K562 (cell line): ENCODE measurements at regions not wholly inside any gene's neighbourhood (a gene's known extent, or its start where the extent isn't known, plus 50 kb on each side); places are given as distances from the start of the nearest gene placed in this dataset.

ENCODE experiments used
- ATAC-seq: fragments of 200-7000 bp; cut with Tn5 transposase; 3 replicates; pipeline ENCODE4 v1.9.1; 2020; ENCODE audit warnings: moderate library complexity
- BruUV-seq: library from RNA; stranded (reverse); fragments of 400-500 nt; replicated peaks from 2 replicates; lab custom pipeline; 2021; lab: Mats Ljungman, UMichigan
- CTCF ChIA-PET: fragments of 300-600 bp; formaldehyde crosslinking; extraction: SDS; loops from one replicate; lab custom pipeline; 2021; ENCODE audit warnings: low intra/inter-chr PET ratio; lab: Yijun Ruan, JAX
- POLR2A ChIA-PET: fragments of 300-600, 350-650 bp; sonication (Branson Sonifier 250); formaldehyde crosslinking; extraction: SDS; loops from one replicate; lab custom pipeline; 2021; ENCODE audit warnings: antibody characterized with exemption, inconsistent platforms; lab: Yijun Ruan, JAX
- DNase-seq, 4 experiments: peaks; one replicate each; pipeline versions ENCODE4 v3.0.0 to v3.0.0-alpha.2; 2011 to 2018; ENCODE audit warnings: low spot score in 3 of 4, mixed read lengths in 3 of 4; ENCODE audit errors: extremely low read depth in 1 of 4
- FAIRE-seq: peaks from 2 replicates; lab custom pipeline; 2011; peaks lifted over from hg19 to GRCh38; lab: Jason Lieb, UNC
- H2AFZ ChIP-seq: 2 replicates; pipeline ENCODE4 v1.6.0; 2011; ENCODE audit warnings: low read depth, low read length, control low read depth, inconsistent platforms
- H3K27ac ChIP-seq: fragments of 200-600 bp; 3 replicates; pipeline ENCODE4 v1.8.0; 2011; ENCODE audit warnings: low read depth, mild to moderate bottlenecking, control low read depth, inconsistent platforms, low read length, moderate library complexity, mixed read lengths; ENCODE audit errors: extremely low read depth
- H3K27me3 ChIP-seq, 2 experiments: fragments of 300-600 bp in 1 of 2; 2 replicates in 1 of 2; 3 replicates in 1 of 2; pipeline versions ENCODE4 v1.6.0 to v1.8.0; 2011; ENCODE audit warnings: inconsistent platforms in 2 of 2, low read length in 2 of 2, mild to moderate bottlenecking in 1 of 2, mixed read lengths in 1 of 2, moderate library complexity in 1 of 2; ENCODE audit not compliant: control insufficient read depth in 2 of 2, insufficient read depth in 2 of 2
- H3K36me3 ChIP-seq: fragments of 300-600 bp; 3 replicates; pipeline ENCODE4 v1.8.0; 2011; ENCODE audit warnings: mild to moderate bottlenecking, low read length, inconsistent platforms; ENCODE audit not compliant: control insufficient read depth, insufficient read depth
- H3K4me1 ChIP-seq, 2 experiments: fragments of 200-600 bp in 1 of 2; replicated peaks in 1 of 2; 2 replicates in 1 of 2; 3 replicates in 1 of 2; pipeline versions ENCODE4 v1.5.1 to v1.8.0; 2011; ENCODE audit warnings: inconsistent platforms in 2 of 2, low read length in 2 of 2, mild to moderate bottlenecking in 1 of 2, mixed read lengths in 1 of 2, moderate library complexity in 1 of 2; ENCODE audit not compliant: control insufficient read depth in 2 of 2, insufficient read depth in 2 of 2
- H3K4me2 ChIP-seq: 2 replicates; pipeline ENCODE4 v1.6.1; 2011; ENCODE audit warnings: low read length, control low read depth, inconsistent platforms, mixed read lengths; ENCODE audit not compliant: insufficient read depth
- H3K4me3 ChIP-seq: fragments of 200-600 bp; sonication (generic), shearing (Covaris generic); 2 replicates; pipeline ENCODE4 v1.5.1; 2016; ENCODE audit warnings: control low read depth, inconsistent platforms
- H3K79me2 ChIP-seq: fragments of 200-600 bp; 3 replicates; pipeline ENCODE4 v1.8.0; 2011; ENCODE audit warnings: low read length, inconsistent platforms; ENCODE audit not compliant: control insufficient read depth, insufficient read depth
- H3K9ac ChIP-seq, 2 experiments: 2 replicates each; pipeline versions ENCODE4 v1.6.0 to v1.6.1; 2011; ENCODE audit warnings: low read depth in 2 of 2, low read length in 2 of 2, control low read depth in 1 of 2, inconsistent platforms in 1 of 2, mild to moderate bottlenecking in 1 of 2, mixed read lengths in 1 of 2; ENCODE audit not compliant: insufficient read depth in 1 of 2
- H3K9me1 ChIP-seq: one replicate; pipeline ENCODE4 v1.6.0; 2011; ENCODE audit warnings: inconsistent platforms, mild to moderate bottlenecking, low read length, moderate library complexity; ENCODE audit not compliant: control insufficient read depth, insufficient read depth
- H3K9me3 ChIP-seq: replicated peaks from 2 replicates; pipeline ENCODE4 v1.5.1; 2011; ENCODE audit warnings: low read depth, low read length, inconsistent platforms; ENCODE audit not compliant: control insufficient read depth, insufficient read depth
- H4K20me1 ChIP-seq: replicated peaks from 2 replicates; pipeline ENCODE4 v1.6.1; 2011; ENCODE audit warnings: low read length, inconsistent platforms, mixed read lengths; ENCODE audit not compliant: control insufficient read depth, insufficient read depth
- DPF2 ChIP-seq: fragments of 450-650 bp; IDR thresholded peaks from 2 replicates; pipeline ENCODE4 v1.6.1; 2016
- FOXM1 ChIP-seq, 2 experiments: fragments of 450-650 bp in 1 of 2; sonication (generic) in 1 of 2; formaldehyde crosslinking in 1 of 2; IDR thresholded peaks; 2 replicates each; pipeline versions ENCODE4 v1.6.1 to v1.9.0; 2017 to 2022; ENCODE audit warnings: low read depth in 2 of 2, mild to moderate bottlenecking in 2 of 2, missing genetic modification reagents in 1 of 2, moderate library complexity in 1 of 2
- HMGXB4 ChIP-seq: sonication (generic); formaldehyde crosslinking; IDR thresholded peaks from 2 replicates; pipeline ENCODE4 v1.8.1; 2023; ENCODE audit warnings: mild to moderate bottlenecking, missing genetic modification reagents
- ILK ChIP-seq: fragments of 450-650 bp; IDR thresholded peaks from 2 replicates; pipeline ENCODE4 v1.6.1; 2016; ENCODE audit warnings: missing genetic modification characterization, low read depth, mild to moderate bottlenecking, missing compliant biosample characterization, moderate library complexity, borderline replicate concordance
- RCOR1 ChIP-seq, 2 experiments: IDR thresholded peaks; 2 replicates each; pipeline ENCODE4 v1.6.1; 2012; ENCODE audit warnings: low read depth in 2 of 2, low read length in 2 of 2, borderline replicate concordance in 1 of 2, improper control_type of control experiment in 1 of 2
- TAF7 ChIP-seq: fragments of 450-650 bp; IDR thresholded peaks from 2 replicates; pipeline ENCODE4 v1.6.1; 2016; ENCODE audit warnings: missing genetic modification characterization, missing compliant biosample characterization
- XRCC4 ChIP-seq: IDR thresholded peaks from one replicate; pipeline ENCODE4 v1.6.1; 2011; ENCODE audit not compliant: insufficient read depth, insufficient read length; ENCODE audit errors: extremely low read depth
- ZBTB7A ChIP-seq: IDR thresholded peaks from 2 replicates; pipeline ENCODE4 v1.6.1; 2011; ENCODE audit warnings: low read depth, mild to moderate bottlenecking, low read length, moderate library complexity, borderline replicate concordance; ENCODE audit not compliant: control insufficient read depth
- ZEB2 ChIP-seq: fragments of 450-650 bp; IDR thresholded peaks from 2 replicates; pipeline ENCODE4 v1.6.1; 2016
- ZNF830 ChIP-seq: fragments of 250-450 bp; sonication (Bioruptor Pico); IDR thresholded peaks from 2 replicates; pipeline ENCODE4 v1.5.0; 2021; ENCODE audit warnings: mild to moderate bottlenecking
- WGBS: fragments of 100-300 bp; shearing (Covaris generic); methylation state at CpG from one replicate; pipeline ENCODE4 v1.1.6; 2016; ENCODE audit warnings: low coverage, mixed read lengths; ENCODE audit not compliant: insufficient coverage; ENCODE audit errors: missing lambda C conversion rate; 5-methylcytosine and 5-hydroxymethylcytosine counted together
- in situ Hi-C: fragments of 300-500 bp; cut with MboI; formaldehyde crosslinking; loops from 4 replicates; pipeline ENCODE4 v1.15.0; 2018; ENCODE audit warnings: inconsistent platforms, mixed read lengths
- intact Hi-C: fragments of 100-400 bp; cut with micrococcal nuclease; formaldehyde crosslinking; loops from 2 replicates; pipeline ENCODE4 v1.14.2; 2022

GRCh38 chr3:101962055-101962454 is 112.7 kb downstream of the NFKBIZ start:
- H4K20me1 ChIP-seq, result no peaks in the 10 kb centered on the region
- H3K4me1 ChIP-seq, result no peaks in the 10 kb centered on the region
- ChIA-PET CTCF (no interaction called here), POLR2A (interaction anchor here (0.9 kb wide), 1 partner anchor 10 kb away, joined by 4 read pairs; no protein-coding TSS in a partner anchor)
- no peaks in the 10 kb centered on the region for H3K9me1 ChIP-seq
- no peaks in the 10 kb centered on the region for H3K9me3 ChIP-seq
- H3K9ac ChIP-seq, result no peak overlapping the region
- BruUV-seq, result no TSS peak
- H3K36me3 ChIP-seq, result no peaks in the 10 kb centered on the region
- intact Hi-C loops (loop anchor here (10.0 kb wide), 1 partner anchor 147 kb away; no protein-coding TSS in a partner anchor), in situ Hi-C loops (no loop called here)
- no peak overlapping the region for H2AFZ ChIP-seq
- ATAC-seq (no peak), DNase-seq (no peak), FAIRE-seq (no peak)
- H3K27me3 ChIP-seq, result no peaks in the 10 kb centered on the region
- WGBS, result 0% methylated on average over 1 of the region's 1 CpG
- H3K4me3 ChIP-seq, result no peak overlapping the region
- H3K79me2 ChIP-seq, result no peaks in the 10 kb centered on the region
- no peak overlapping the region for H3K27ac ChIP-seq
- no peak for TF ChIP-seq ILK (tag)
- H3K4me2 ChIP-seq, result no peak overlapping the region

- ChIA-PET CTCF (no interaction called here), POLR2A (no interaction called here)
- no peak for FAIRE-seq
- Histone ChIP-seq H3K9me3 (no peaks in the 10 kb centered on the region), H4K20me1 (no peaks in the 10 kb centered on the region), H3K9me1 (no peaks in the 10 kb centered on the region), H3K27ac (no peak overlapping the region), H3K4me1 (no peaks in the 10 kb centered on the region), H3K4me2 (no peak overlapping the region), H3K36me3 (no peaks in the 10 kb centered on the region), H3K27me3 (no peaks in the 10 kb centered on the region), H3K79me2 (no peaks in the 10 kb centered on the region), H3K9ac (no peak overlapping the region), H2AFZ (no peak overlapping the region), H3K4me3 (no peak overlapping the region)
- BruUV-seq, result no TSS peak
- ATAC-seq, result no peak
- TF ChIP-seq ZNF830 (CRISPR knock-in tag) (no peak), XRCC4 (no peak), FOXM1 (IDR thresholded peaks at IDR 0.05; ENCODE audit: low read depth) (no peak), FOXM1 (CRISPR knock-in tag; IDR thresholded peaks at IDR 0.05; ENCODE audit: low read depth) (no peak), ZBTB7A (no peak), HMGXB4 (CRISPR knock-in tag) (no peak), TAF7 (no peak), DPF2 (no peak), RCOR1 (IDR thresholded peaks at IDR 0.05; ENCODE audit: borderline replicate concordance in 1 of 2, low read depth in 2 of 2, low read length in 2 of 2) (no peak), ZEB2 (no peak)
- in situ Hi-C loops (no loop called here), intact Hi-C loops (loop anchor here (10.0 kb wide), 1 partner anchor 149 kb away; no protein-coding TSS in a partner anchor)
- DNase-seq, result no peak
- 4% methylated on average over 3 of the region's 3 CpGs for WGBS
Observed at GRCh38 chr3:101963902-101964362, 114.6 kb downstream of the NFKBIZ start.
